B cell (primary cell): ENCODE measurements at regions not wholly inside any gene's neighbourhood (a gene's known extent, or its start where the extent isn't known, plus 50 kb on each side); places are given as distances from the start of the nearest gene placed in this dataset.

Experiments
- ATAC-seq: fragments of 200-7000 bp; cut with Tn5 transposase; one replicate; pipeline ENCODE4 v1.10.0; 2021; ENCODE audit warnings: low read depth, mild to moderate bottlenecking, moderate number of reproducible peaks, moderate library complexity
- CTCF ChIA-PET: fragments of 350-600 bp; sonication (Branson Sonifier 250); formaldehyde crosslinking; loops from one replicate; lab custom pipeline; 2021; ENCODE audit warnings: antibody characterized with exemption, inconsistent platforms; lab: Charles Lee
- POLR2A ChIA-PET: fragments of 350-600 bp; sonication (Branson Sonifier 250); formaldehyde crosslinking; loops from one replicate; lab custom pipeline; 2021; ENCODE audit warnings: antibody characterized with exemption; lab: Charles Lee
- DNase-seq: peaks from one replicate; pipeline ENCODE4 v3.0.0; 2013
- H2AFZ ChIP-seq: 2 replicates; pipeline ENCODE4 v1.6.1; 2012; ENCODE audit warnings: mild to moderate bottlenecking, low read depth, low read length; ENCODE audit not compliant: insufficient read depth, poor library complexity, severe bottlenecking
- H3K27ac ChIP-seq, 2 donors: 1 replicate in 1 of 2; 2 replicates in 1 of 2; pipeline ENCODE4 v1.5.1; 2012 to 2013; ENCODE audit warnings: low read length in 2 of 2, mild to moderate bottlenecking in 2 of 2, moderate library complexity in 1 of 2
- H3K27me3 ChIP-seq, 4 experiments: fragments of 200-600 bp in 1 of 4; sonication (generic) in 1 of 4; replicated peaks in 1 of 4; 1 replicate in 2 of 4; 2 replicates in 2 of 4; pipeline versions ENCODE4 v1.6.1 to v1.7.0; 2013 to 2016; ENCODE audit warnings: low read length in 3 of 4, mild to moderate bottlenecking in 2 of 4, mixed read lengths in 1 of 4, moderate library complexity in 1 of 4; ENCODE audit not compliant: insufficient read depth in 4 of 4, control insufficient read depth in 3 of 4; ENCODE audit errors: control extremely low read depth in 1 of 4
- H3K36me3 ChIP-seq, 2 experiments: replicated peaks in 1 of 2; 1 replicate in 1 of 2; 2 replicates in 1 of 2; pipeline versions ENCODE4 v1.6.1 to v1.7.1; 2013; ENCODE audit warnings: low read length in 1 of 2; ENCODE audit not compliant: insufficient read depth in 2 of 2, control insufficient read depth in 1 of 2; ENCODE audit errors: control extremely low read depth in 1 of 2, extremely low read depth in 1 of 2
- H3K4me1 ChIP-seq, 2 donors: fragments of 200-600 bp in 1 of 2; sonication (generic) in 1 of 2; 1 replicate in 1 of 2; 2 replicates in 1 of 2; pipeline versions ENCODE4 v1.5.1 to v1.6.1; 2013 to 2017; ENCODE audit warnings: low read length in 2 of 2; ENCODE audit not compliant: control insufficient read depth in 2 of 2, insufficient read depth in 2 of 2
- H3K4me2 ChIP-seq: replicated peaks from 2 replicates; pipeline ENCODE3; 2012; ENCODE audit warnings: mild to moderate bottlenecking, low read depth, low read length; ENCODE audit not compliant: poor library complexity, severe bottlenecking
- H3K4me3 ChIP-seq, 5 experiments: fragments of 200-600 bp in 1 of 5; sonication (generic) in 1 of 5; 1 replicate in 3 of 5; 2 replicates in 2 of 5; pipeline versions ENCODE4 v1.5.1 to v1.7.0; 2011 to 2016; ENCODE audit warnings: low read length in 4 of 5, mild to moderate bottlenecking in 4 of 5, low read depth in 2 of 5, control low read depth in 1 of 5, moderate library complexity in 1 of 5; ENCODE audit not compliant: insufficient read depth in 1 of 5; ENCODE audit errors: control extremely low read depth in 1 of 5, extremely low read depth in 1 of 5
- H3K79me2 ChIP-seq: fragments of 200-600 bp; sonication (generic); one replicate; pipeline ENCODE4 v1.6.0; 2016; ENCODE audit warnings: low read length; ENCODE audit not compliant: control insufficient read depth, insufficient read depth
- H3K9ac ChIP-seq: fragments of 200-600 bp; sonication (generic); 2 replicates; pipeline ENCODE4 v1.6.1; 2017; ENCODE audit warnings: mild to moderate bottlenecking, low read length, moderate library complexity
- H3K9me3 ChIP-seq, 3 donors: one replicate each; pipeline versions ENCODE4 v1.6.1 to v1.7.1; 2013; ENCODE audit warnings: low read length in 2 of 3; ENCODE audit not compliant: control insufficient read depth in 2 of 3, insufficient read depth in 1 of 3; ENCODE audit errors: control extremely low read depth in 1 of 3
- H4K20me1 ChIP-seq: 2 replicates; pipeline ENCODE4 v1.6.0; 2012; ENCODE audit warnings: mild to moderate bottlenecking, low read length; ENCODE audit not compliant: insufficient read depth, control insufficient read depth, poor library complexity, severe bottlenecking
- H3K27ac Mint-ChIP-seq: one replicate; pipeline ENCODE4 v1.8.0; 2021; ENCODE audit warnings: mixed read lengths
- H3K27me3 Mint-ChIP-seq: one replicate; pipeline ENCODE4 v1.8.0; 2021; ENCODE audit warnings: mixed read lengths
- H3K4me1 Mint-ChIP-seq: one replicate; pipeline ENCODE4 v1.8.0; 2021; ENCODE audit warnings: mixed read lengths
- H3K4me3 Mint-ChIP-seq: one replicate; pipeline ENCODE4 v1.8.0; 2021; ENCODE audit warnings: mixed read lengths
- H3K9me3 Mint-ChIP-seq: one replicate; pipeline ENCODE4 v1.8.0; 2022; ENCODE audit warnings: mixed read lengths; ENCODE audit not compliant: insufficient read depth
- CTCF ChIP-seq: fragments of 200-600 bp; IDR thresholded peaks from one replicate; pipeline ENCODE4 v1.8.0; 2022; ENCODE audit warnings: antibody characterized with exemption, mild to moderate bottlenecking
- EZH2 ChIP-seq: IDR thresholded peaks from 2 replicates; pipeline ENCODE4 v1.6.1; 2012; ENCODE audit warnings: borderline replicate concordance, low read depth, mild to moderate bottlenecking, moderate library complexity, low read length; ENCODE audit not compliant: insufficient read depth, poor library complexity, severe bottlenecking
- WGBS: methylation state at CpG from one replicate; pipeline ENCODE4 v1.1.5; 2013; ENCODE audit warnings: missing lambda C conversion rate; ENCODE audit not compliant: insufficient coverage; 5-methylcytosine and 5-hydroxymethylcytosine counted together
- intact Hi-C: fragments of 100-400 bp; cut with micrococcal nuclease; formaldehyde crosslinking; loops from one replicate; pipeline ENCODE4 v1.10.0; 2022

GRCh38 chr10:130265542-130265941, 129.4 kb downstream of the GLRX3 start:
- DNase-seq (no peak), ATAC-seq (no peak)
- CTCF ChIA-PET = no interaction called here
- no peak overlapping the region for H3K4me3 ChIP-seq
- no peak overlapping the region for H3K27ac Mint-ChIP-seq
- no peaks in the 10 kb centered on the region for H4K20me1 ChIP-seq
- H3K4me1 ChIP-seq = no peaks in the 10 kb centered on the region
- POLR2A ChIA-PET = no interaction called here
- H3K9me3 Mint-ChIP-seq = no peaks in the 10 kb centered on the region
- 92% methylated on average over 6 of the region's 11 CpGs for WGBS
- H3K27me3 ChIP-seq = no peaks in the 10 kb centered on the region
- no peak for TF ChIP-seq EZH2
- TF ChIP-seq CTCF = no peak
- no peaks in the 10 kb centered on the region for H3K4me1 Mint-ChIP-seq
- intact Hi-C loops = no loop called here
- H3K27me3 Mint-ChIP-seq = no peaks in the 10 kb centered on the region
- H2AFZ ChIP-seq = no peak overlapping the region
- H3K9ac ChIP-seq = no peak overlapping the region
- no peak overlapping the region for H3K4me2 ChIP-seq
- no peak overlapping the region for H3K4me3 Mint-ChIP-seq
- no peaks in the 10 kb centered on the region for H3K79me2 ChIP-seq
- no peaks in the 10 kb centered on the region for H3K36me3 ChIP-seq
- no peak overlapping the region for H3K27ac ChIP-seq
- H3K9me3 ChIP-seq = peaks cover 0 to 27% (median 0%) of the 10 kb centered on the region in 3 donors

DNA sequence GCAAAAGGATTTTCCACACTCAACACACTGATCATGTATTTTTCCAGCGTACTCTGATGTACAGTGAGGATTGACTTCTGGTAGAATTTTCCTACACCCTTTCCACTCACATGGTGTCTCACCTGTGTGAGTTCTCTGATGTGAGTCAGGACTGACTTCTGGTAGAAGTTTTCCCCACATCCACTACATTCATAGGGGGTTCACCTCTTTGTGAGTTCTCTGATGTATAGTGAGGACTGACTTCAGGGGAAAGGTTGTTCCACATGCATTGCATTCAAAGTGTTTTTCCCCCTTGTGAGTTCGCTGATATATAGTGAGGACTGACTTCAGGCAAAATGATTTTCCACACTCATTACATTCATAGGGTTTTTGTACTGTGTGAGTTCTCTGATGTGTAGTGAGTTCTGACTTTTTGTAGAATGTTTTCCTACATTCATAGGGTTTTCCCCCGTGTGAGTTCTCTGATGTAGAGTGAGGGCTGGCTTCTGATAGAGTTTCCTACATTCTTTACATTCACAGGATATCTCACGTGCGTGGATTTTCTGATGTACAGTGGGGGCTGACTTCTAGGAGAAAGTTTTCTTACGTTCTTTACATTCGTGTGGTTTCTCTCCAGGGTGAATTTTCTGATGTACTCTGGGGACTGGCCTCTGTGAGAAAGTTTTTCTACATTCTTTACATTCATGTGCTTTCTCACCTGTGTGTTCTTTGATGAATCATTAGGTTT, 146.5 kb downstream of the GLRX3 start:
- Mint-ChIP-seq H3K9me3 (peaks cover 45% of the 10 kb centered on the region), H3K4me1 (no peaks in the 10 kb centered on the region), H3K4me3 (no peak overlapping the region), H3K27ac (no peak overlapping the region), H3K27me3 (no peaks in the 10 kb centered on the region)
- POLR2A ChIA-PET = no interaction called here
- Histone ChIP-seq H3K79me2 (no peaks in the 10 kb centered on the region), H3K27me3 (no peaks in the 10 kb centered on the region), H3K9me3 (peaks cover 3 to 74% (median 56%) of the 10 kb centered on the region in 3 donors), H2AFZ (no peak overlapping the region), H3K36me3 (no peaks in the 10 kb centered on the region), H3K4me2 (no peak overlapping the region), H3K27ac (no peak overlapping the region), H3K4me3 (no peak overlapping the region), H3K9ac (no peak overlapping the region), H4K20me1 (no peaks in the 10 kb centered on the region), H3K4me1 (no peaks in the 10 kb centered on the region)
- no peak for TF ChIP-seq EZH2
- no peak for TF ChIP-seq CTCF
- WGBS = no CpG with 5 or more reads among the region's 7 CpGs
- DNase-seq (no peak), ATAC-seq (no peak)
- CTCF ChIA-PET = no interaction called here
- intact Hi-C loops = no loop called here
